IPS-11a (cell line): ENCODE measurements at regions not wholly inside any gene's neighbourhood (a gene's known extent, or its start where the extent isn't known, plus 50 kb on each side); places are given as distances from the start of the nearest gene placed in this dataset.
"Not testable (repeated sequence)": the region's sequence is repeated elsewhere in the genome, so short reads cannot be mapped to it uniquely, and the experiment has no call there.

Experiments used
- H3K4me3 ChIP-seq: one replicate; pipeline ENCODE4 v1.5.1; 2013; ENCODE audit warnings: low read depth, low read length, control low read depth

DNA sequence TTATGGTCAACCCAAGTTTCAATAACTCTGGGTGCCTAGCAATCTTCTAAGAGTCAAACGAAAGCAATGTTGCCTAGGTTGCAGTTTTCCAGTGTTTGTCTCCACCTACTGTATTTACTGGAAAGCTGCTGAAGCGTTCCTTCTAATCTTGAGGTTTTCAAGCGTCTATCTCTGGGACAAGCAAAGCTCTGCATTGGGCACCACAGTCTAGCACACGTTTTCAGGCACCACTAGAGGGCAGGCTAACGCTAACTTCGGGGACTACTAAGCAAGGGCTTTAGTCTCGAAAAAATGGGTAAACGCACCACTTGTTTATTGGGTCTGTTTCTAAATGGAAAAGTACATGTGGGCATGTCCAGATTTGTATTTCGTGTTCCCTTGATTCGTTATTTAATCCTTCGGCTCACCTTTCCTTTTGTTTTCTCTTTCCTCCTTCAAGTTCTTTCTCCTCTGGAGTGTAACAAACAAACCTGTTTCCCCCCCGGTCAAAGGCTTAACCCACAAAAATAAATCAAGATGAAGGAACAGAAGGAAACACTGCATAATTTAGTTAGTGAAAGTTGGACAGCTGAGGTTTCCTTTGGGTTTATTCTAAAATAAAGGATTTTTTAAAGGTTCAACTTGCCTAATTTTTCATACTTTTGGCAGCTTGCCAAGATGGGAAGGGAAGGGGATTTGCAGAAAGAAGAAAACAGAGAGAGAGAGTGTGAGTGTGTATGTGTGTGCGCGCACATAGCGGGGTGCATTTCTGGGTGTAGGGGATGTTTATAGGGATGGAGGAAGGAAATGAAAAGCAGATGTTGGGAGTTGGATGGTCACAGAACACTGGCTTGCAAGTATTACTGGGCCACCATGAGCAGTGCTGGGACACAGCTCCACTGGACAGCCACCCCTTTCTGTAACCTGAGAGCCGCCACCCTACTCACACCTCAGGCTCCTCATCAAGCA is 348.3 kb downstream of the GOLGA6L6 start:
- H3K4me3 ChIP-seq: not testable (repeated sequence)

DNA sequence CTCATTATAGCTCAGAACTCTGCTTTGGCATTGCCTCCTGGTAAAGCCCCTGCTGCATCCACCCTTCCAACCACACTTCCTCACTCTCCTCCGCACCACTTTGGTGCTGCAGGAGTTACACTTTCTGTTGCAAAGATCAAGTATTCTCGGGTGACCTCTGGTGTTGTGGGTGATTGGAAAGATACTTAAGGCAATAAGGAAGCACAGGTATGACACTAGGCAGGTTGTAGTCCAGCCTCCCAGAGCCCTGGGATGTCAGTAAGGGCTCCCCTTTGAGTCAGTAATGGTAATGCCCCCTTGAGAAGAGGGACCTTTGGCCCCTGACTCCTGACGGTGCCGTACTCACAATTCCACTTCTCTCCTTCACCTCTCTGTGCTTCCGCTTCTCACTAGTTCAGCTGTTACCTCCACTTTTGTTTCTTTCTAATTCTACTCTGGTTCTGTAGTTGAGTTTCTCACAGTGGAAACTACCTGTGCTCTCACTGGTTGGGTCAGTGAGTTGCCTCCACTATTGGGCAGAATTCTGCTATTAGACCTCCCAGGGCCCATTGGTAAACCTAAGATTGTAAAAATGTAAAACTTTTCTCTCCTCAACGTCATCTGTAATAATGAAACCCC is 350.0 kb downstream of the GOLGA6L6 start:
- H3K4me3 ChIP-seq: not testable (repeated sequence)

DNA sequence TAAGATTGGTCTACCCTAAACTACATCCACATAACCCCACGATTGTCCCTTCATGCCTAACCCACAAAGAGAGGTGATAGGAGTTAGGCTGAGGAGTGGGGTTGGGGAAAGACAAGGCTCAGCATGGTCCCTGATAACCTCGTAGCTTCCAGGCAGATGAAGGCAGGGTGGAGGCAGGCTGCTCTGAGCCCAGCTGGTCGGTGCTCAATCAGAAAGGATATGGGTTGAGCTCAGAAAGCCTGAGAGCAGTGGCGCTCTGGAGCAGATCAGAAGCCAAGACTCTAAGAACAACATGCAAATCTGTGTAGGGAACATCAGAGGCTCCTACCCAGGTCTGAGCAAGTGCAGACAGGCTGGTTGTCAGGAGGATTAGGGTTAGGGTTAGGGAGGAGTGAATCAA is 353.0 kb downstream of the GOLGA6L6 start:
- not testable (repeated sequence) for H3K4me3 ChIP-seq

DNA sequence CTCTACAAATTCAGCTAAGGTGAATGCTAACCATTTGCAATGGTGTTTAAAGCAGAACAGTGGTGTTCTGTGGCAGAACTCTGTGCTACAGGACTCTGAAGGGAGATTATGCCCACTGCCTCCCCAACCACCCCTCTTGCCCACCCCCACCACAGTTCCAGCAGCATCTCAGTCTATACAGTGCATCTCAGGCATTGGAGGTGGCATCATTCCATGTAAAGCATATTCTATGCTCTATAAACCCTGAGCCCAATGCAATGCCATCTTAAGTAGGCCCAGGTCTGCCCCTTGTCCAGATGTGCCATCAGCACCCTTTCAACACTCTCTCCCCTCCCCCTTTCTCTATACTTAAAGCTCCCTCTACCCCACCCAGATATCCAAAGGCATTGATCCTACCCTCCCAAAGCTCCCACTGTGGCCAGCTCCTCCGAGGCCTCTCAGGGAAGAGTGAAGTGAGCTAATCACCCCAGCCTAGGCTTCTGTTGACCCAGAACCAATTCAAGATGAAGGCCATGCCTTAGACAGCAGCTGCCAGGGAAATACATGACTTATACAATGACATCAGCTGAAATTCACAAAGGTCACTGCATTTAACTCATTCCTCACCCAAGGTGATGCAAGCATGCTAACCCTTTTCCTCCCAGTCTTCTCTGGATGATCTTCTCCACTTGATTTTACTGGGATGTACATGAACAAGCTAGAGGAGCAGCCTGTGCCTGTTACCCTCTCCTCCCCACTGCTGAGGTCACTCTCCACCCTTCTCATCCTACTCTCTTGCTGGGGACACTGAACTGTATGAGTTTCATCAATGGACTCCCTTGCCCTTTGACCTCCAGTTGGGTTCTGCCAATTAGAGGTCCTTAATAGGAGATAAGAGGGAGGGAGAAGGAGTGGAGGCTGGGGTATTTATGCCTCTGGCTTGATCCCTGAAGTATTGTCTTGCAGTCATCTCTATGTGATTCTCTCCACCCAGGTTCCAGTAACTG is 353.9 kb downstream of the GOLGA6L6 start:
- H3K4me3 ChIP-seq: not testable (repeated sequence)

DNA sequence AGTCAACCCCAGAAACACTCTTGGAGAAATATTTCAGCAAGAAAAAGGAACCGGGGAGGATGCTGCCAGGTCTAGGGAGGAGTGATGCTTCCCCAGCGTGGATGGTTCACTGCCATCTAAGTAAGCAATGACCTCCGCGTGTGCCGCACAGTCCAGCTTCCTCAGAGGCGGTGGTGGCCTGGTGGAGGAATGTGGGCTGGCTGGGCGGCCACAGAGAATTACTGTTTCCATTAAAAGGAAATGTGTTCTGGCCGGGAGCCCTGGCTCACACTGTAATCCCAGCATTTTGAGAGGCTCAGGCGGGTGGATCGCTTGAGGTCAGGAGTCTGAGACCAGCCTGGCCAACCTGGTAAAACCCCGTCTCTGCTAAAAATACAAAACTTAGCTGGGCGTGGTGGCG is 356.7 kb downstream of the GOLGA6L6 start:
- not testable (repeated sequence) for H3K4me3 ChIP-seq

DNA sequence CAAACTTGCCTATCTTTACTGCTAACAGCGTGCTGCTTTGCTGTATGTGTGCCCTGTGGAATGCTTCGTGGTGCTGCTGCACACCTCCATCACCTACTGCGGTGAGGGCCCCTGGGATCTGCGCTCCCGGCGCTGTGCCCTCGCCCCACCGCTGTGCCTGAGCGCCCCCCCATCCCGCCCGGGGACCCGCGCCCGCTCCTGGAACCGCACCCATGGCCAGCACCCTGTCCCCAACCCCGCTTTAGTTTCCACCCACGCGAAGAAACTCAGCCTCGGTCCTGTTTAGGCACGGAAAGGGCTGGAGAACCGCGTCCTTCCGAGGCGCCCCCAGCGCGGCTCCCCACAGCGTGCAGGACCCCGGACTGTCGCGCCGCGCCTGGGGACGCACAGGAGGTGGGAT is 373.4 kb downstream of the GOLGA6L6 start:
- not testable (repeated sequence) for H3K4me3 ChIP-seq

DNA sequence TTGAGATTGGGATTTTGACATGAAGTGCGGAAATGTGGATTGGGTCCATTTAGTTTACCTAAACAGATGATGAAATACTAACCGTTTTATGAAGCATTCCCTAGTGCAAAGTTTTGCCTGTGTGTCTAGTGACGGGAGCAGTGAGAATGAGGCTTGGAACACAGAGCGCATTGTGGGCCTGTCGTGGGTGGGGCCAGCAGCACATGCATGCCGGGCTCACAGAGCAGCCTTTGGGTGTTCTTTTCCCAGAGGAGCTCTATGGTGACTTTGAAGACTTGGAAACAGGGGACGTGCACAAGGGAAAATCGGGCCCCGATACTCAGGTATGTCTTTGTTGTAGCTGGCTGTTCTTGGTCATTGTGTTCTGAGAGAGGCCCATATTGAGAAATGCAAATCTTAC is 388.1 kb downstream of the GOLGA6L6 start:
- not testable (repeated sequence) for H3K4me3 ChIP-seq

DNA sequence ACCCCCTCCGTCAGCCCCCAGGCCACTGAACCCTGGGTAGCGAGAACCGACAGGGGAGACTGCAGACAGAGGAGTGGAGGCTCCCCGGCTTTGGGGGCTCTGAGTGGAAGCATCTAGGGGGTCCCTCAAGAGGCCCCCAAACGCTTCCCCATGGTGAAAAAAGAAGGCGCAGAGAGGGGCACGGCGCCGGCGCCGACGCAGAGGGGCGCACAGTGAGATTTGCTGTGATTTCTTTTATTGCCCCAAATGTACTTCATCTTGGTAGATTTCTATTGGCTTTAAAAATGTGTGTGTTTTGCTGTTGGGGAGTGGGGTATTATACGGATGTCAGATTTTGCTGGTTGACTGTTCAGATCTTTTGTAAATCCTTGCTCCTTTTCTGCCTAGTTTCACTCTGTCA is 392.9 kb downstream of the GOLGA6L6 start:
- not testable (repeated sequence) for H3K4me3 ChIP-seq

DNA sequence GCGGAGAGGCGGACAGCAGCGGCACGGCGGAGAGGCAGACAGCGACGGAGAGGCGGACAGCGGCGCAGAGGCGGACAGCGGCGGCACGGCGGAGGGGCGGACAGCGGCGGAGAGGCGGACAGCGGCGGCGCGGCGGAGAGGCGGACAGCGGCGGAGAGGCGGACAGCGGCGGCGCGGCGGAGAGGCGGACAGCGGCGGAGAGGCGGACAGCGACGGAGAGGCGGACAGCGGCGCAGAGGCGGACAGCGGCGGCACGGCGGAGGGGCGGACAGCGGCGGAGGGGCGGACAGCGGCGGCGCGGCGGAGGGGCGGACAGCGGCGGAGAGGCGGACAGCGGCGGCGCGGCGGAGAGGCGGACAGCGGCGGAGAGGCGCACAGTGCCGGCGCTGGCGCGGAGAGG is 393.6 kb downstream of the GOLGA6L6 start:
- not testable (repeated sequence) for H3K4me3 ChIP-seq

DNA sequence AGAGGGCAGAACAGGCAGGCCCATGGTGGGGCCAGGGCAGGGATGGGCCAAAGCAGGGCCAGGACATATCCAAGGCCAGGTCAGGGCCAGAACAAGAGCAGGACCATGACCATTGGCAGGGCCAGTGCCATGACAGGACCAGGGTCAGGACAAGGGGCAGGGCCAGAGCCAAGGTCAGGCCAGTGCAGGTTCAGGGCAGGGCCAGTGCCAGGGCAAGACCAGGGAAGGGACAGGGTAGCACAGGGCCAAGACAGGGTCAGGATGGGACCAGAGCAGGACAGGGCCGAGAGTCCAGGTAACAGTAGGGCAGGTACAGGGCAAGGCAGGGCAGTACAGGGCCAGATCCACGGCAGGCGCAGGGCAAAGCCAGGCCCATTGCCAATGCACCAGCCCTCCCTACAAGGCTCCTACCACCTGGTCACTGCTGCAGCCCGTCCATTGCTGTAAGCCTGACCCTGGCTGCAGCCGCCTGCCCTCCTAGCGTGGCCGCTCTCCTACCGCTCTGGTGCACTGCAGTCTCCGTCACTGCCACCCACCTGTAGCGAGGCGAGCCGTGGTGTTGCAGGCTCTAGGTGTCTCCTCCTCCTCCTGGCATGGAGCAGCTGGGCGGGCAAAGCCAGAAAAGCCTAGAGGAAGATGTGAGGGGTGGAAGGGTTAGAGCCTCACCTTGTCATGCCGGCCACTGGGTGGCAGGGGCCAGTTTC is 397.1 kb downstream of the GOLGA6L6 start:
- not testable (repeated sequence) for H3K4me3 ChIP-seq

DNA sequence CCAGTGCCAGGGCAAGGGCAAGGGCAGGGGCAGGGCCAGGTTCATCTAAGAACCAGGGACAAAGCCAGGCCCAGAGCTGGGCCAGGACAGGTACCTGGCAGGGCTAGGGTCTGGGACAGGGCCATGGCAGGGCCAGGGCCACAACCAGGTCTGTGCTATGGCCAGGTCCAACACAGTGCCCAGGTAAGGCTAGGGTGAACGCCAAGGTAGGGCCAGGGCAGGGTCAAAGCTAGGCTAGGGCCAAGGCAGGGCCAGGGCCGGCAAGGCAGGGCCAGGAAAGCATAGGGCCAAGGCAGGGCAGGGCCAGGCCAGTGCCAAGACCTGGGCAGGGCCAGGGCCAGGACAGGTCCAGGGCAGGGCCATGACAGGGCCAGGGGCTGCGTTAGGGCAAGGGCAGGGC is 398.7 kb downstream of the GOLGA6L6 start:
- H3K4me3 ChIP-seq: not testable (repeated sequence)

DNA sequence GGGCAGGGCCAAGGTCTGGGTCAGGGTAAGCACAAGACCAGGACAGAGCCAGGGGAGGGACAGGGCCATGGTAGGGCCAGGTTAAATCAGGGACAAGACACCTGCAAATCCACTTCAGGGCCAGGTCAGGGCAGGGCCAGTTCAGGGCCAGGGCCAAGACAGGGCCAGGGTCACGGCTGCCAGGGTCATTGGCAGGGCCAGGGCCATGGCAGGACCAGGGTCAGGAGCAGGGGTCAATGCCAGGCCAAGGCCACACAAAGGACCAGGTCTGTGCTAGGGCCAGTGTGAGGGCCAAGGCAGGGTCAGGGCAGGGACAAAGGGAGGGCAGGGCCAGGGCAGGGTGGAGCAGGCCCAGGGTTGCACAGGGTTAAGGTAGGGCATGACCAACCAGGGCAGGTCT is 399.2 kb downstream of the GOLGA6L6 start:
- H3K4me3 ChIP-seq: not testable (repeated sequence)

DNA sequence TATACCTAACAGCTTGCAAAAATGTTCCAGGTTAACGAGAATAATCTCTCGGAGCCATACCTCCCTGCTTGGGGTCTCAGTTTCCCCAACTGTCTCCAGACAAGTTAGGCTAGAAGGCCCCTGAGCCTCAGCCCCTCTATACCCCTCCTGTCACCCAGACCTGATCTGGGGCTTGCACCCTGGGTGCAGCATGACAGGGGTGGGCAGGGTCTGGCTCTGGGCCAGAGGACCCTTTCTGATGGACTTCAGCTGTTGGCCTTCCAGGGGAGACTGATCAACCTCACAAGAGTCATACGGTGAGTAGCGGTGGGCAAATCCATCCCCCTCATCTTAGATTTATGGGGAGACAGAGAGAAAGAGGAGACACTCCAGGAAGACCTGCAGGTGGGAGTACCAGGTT is 416.9 kb downstream of the GOLGA6L6 start:
- H3K4me3 ChIP-seq: not testable (repeated sequence)

DNA sequence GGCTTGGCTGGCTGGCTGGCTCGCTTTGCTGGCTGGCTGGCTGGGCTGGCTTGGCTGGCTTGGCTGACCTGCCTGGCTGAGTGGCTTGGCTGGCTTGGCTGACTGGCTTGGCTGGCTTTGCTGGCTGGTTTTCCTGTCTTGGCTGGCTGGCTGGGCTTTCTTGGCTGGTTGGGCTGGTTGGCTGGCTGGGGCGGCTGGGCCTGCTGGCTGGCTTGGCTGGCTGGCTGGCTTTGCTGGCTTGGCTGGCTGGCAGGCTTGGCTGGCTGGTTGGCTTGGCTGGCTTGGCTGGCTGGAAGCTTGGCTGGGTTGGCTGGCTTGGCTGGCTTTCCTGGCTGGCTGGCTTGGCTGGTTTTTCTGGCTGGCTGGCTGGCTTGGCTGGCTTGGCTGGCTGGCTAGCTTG is 435.6 kb downstream of the GOLGA6L6 start:
- no peak overlapping the region for H3K4me3 ChIP-seq

DNA sequence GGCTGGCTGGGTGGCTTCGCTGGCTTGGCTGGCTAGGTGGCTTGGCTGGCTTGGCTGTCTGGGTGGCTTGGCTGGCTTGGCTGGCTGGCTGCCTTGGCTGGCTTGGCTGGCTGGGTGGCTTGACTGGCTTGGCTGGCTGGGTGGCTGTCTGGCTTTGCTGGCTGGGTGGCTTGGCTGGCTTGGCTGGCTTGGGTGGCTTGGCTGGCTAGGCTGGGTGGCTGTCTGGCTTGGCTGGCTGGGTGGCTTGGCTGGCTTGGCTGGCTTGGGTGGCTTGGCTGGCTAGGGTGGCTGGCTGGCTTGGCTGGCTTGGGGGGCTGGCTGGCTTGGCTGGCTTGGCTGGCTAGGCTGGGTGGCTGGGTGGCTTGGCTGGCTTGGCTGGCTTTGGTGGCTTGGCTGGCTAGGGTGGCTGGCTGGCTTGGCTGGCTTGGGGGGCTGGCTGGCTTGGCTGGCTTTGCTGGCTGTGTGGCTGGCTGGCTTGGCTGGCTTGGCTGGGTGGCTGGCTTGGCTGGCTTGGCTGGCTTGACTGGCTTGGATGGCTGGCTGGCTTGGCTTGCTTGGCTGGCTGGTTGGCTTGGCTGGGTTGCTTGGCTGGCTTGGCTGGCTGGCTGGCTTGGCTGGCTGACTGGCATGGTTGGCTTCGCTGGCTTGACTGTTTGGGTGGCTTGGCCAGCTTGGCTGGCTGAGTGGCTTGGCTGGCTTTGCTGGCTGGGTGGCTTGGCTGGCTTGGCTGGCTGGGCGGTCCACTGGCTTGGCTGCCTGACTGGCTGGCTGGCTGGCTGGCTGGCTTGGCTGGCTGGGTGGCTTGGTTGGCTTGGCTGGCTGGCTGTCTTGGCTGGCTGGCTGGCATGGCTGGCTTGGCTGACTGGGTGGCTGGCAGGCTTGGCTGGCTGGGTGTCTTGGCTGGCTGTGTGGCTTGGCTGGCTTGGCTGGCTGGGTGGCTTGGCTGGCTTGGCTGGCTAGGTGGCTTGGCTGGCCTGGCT is 436.3 kb downstream of the GOLGA6L6 start:
- not testable (repeated sequence) for H3K4me3 ChIP-seq

DNA sequence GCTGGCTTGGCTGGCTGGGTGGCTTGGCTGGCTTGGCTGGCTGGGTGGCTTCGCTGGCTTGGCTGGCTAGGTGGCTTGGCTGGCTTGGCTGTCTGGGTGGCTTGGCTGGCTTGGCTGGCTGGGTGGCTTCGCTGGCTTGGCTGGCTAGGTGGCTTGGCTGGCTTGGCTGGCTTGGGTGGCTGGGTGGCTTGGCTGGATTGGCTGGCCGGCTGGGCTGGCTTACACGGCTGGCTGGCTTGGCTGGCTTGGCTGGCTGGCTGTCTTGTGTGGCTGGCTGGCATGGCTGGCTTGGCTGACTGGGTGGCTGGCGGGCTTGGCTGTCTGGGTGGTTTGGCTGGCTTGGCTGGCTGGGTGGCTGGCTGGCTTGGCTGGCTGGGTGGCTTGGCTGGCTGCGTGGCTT is 437.0 kb downstream of the GOLGA6L6 start:
- H3K4me3 ChIP-seq: not testable (repeated sequence)

DNA sequence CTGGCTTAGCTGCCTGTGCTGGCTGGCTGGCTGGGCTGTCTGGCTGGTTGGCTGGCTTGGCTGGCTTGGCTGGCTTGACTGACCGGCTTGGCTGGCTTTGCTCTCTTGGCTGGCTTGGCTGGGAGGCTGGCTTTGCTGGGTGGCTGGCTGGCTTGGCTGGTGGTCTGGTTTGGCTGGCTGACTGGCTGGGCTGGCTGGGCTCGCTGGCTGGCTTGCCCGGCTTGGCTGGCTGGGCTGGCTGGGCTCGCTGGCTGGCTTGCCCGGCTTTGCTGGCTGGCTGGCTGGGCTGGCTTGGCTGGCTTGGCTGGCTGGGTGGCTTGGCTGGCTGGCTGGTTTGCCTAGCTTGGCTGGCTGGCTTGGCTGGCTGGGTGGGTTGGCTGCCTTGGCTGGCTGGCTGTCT is 438.7 kb downstream of the GOLGA6L6 start:
- not testable (repeated sequence) for H3K4me3 ChIP-seq

DNA sequence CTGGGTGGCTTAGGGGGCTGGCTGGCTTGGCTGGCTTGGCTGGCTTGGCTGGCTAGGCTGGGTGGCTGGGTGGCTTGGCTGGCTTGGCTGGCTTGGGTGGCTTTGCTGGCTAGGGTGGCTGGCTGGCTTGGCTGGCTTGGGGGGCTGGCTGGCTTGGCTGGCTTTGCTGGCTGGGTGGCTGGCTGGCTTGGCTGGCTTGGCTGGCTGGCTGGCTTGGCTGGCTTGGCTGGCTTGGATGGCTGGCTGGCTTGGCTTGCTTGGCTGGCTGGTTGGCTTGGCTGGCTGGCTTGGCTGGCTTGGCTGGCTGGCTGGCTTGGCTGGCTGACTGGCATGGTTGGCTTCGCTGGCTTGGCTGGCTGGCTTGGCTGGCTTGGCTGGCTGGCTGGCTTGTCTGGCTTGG is 439.4 kb downstream of the GOLGA6L6 start:
- not testable (repeated sequence) for H3K4me3 ChIP-seq

DNA sequence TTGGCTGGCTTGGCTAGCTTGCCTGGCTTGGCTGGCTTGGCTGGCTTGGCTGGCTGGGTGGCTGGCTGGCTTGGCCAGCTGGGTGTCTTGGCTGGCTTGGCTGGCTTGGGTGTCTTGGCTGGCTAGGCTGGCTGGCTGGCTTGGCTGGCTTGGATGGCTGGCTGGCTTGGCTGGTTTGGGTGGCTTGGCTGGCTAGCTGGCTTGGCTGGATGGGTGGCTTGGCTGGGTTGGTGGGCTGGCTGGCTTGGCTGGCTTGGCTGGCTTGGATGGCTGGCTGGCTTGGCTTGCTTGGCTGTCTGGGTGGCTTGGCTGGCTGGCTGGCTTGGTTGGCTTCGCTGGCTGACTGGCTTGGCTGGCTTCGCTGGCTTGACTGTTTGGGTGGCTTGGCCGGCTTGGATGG is 440.3 kb downstream of the GOLGA6L6 start:
- not testable (repeated sequence) for H3K4me3 ChIP-seq
